Suppressor macrophage treated with lipopolysaccharide for 1 hour (primary cell): ENCODE measurements at regions not wholly inside any gene's neighbourhood (a gene's known extent, or its start where the extent isn't known, plus 50 kb on each side); places are given as distances from the start of the nearest gene placed in this dataset.

Experiments
- DNase-seq, 3 donors: peaks; one replicate each; pipeline ENCODE4 v3.0.0-alpha.2; 2020 to 2022

- DNase-seq = no peak
Observed at GRCh38 chr20:42020316-42020715, 402.1 kb upstream of the CHD6 start.

DNA sequence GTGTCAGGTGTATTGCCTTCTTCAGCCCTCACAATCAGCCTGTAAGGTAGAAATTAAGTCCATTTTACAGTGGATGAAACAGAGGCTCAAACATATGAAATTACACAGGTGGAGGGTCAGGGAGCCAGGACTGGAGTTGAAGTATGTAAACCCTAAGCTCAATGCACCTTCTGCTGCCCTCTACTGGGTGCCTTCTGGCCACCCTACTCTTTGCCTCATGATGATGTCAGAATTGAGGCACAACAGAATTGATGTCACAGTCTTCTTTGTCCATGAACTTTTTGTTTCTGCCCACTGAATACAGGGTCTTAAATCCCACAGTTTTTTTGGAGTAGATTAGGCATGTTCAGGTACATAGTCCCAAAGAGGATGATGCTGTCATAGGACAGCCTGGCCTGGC, 400.8 kb upstream of the CHD6 start:
- peak in 1 of 3 donors; percentile 2 for DNase-seq

DNA sequence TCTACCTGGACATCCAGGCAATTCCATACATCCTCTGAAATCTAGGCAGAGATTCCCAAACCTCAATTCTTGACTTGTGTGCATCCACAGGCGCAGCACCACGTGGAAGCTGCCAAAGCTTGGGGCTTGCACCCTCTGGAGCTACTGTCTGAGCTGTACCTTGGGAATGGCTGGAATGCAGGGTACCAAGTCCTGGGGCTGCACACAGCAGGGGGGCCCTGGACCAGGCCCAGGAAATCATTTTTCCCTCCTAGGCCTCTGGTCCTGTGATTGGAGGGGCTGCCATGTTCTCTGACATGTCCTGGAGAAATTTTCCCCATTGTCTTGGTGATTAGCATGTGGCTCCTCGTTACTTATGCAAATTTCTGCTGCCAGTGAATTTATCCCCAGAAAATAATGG, 391.9 kb upstream of the CHD6 start:
- DNase-seq = no peak

DNA sequence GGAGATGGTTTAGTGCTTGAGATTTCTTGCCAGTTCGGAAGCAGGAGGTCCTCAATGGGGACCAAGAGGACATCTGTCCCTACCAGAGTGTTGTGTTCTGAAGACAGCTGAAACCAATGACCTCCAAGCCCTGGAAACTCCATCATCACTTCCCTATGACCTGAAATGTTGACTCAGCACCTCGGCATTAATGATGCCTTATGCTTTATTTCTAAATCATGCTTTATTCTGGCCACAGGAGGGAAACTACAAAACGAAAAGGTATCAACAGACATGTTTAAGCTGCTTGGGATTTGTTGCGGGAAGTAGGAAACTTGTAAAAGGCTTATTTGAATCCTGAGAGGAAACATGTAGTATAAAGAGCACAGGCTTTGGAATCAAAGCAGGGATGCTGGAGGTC, 389.1 kb upstream of the CHD6 start:
- no peak for DNase-seq

DNA sequence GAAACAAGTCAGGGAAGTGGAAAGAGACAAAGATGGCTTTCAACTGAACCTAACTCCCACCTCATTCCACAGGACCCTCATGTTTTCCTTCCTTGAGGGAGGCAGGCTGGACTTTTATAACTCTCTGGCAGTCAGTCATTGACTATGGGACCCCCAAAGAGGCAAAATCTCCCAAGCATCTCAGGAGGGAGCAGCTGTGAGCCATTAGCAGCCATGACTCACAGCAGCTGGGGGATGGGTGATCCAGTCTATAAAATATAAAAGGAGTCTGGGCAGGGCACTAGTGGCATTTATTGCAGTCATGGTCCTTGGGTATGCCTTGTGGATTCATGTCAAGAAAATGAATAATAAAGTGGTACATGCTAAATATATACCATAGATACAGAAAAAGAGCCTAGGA, 387.0 kb upstream of the CHD6 start:
- DNase-seq = no peak

DNA sequence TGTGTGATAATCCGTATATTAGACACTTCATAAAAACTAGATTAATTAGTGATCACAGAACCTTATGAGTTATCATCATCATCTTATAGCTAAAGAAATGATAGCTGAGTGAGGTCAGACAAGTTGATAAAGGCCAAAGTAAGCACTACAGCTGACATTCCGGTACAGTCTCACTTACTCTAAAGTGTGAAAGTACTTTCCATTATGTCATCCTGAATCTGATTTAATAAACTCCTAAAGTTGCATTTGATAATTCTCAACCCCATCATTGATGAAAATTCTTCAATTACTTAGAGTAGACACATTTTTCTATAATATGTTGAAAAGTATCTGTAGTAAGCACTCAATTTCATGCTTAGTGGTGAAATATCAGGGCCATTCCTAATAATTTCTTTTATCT, 385.2 kb upstream of the CHD6 start:
- no peak for DNase-seq

DNA sequence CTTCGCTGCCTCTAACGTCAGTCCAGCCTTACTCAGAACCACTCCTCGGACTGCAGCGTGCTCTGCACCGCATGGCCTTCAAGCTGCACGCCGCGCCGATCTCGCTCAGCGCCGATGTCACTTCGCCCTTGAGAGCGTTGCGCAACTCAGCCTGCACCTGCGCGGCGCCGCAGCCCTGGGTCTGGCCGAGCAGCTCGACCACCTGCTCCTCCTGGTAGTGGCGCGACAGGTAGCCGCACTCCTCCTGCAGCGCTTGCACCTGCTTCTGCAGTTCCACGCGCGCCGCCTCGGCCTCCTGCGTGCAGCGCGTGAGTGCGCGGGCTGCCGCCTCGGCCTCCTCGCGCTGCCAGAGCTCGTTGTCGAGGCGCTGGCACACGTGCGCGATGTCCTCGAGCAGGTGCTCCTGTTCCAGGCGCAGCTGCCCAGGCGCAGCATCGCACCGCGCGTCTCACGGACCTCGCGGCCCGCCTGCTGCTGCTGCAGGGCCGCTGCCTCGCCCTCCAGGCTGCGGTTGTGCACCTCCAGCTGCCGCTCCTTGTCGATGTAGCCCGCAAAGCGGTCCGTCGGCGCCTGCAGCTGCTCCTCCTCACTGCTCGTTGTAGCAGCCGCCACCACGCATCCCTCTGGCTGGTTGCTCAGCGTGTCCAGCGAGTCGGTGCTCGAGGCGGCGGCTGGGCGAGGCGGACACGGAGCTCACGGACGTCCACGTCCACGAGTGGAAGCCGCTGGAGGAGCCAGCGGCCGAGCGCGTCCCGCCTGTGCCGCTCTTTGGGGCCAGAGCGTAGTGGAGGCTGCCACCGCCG, 380.6 kb upstream of the CHD6 start:
- DNase-seq = no peak

- no peak for DNase-seq
Observed at GRCh38 chr20:41996951-41997350, 378.8 kb upstream of the CHD6 start.

DNA sequence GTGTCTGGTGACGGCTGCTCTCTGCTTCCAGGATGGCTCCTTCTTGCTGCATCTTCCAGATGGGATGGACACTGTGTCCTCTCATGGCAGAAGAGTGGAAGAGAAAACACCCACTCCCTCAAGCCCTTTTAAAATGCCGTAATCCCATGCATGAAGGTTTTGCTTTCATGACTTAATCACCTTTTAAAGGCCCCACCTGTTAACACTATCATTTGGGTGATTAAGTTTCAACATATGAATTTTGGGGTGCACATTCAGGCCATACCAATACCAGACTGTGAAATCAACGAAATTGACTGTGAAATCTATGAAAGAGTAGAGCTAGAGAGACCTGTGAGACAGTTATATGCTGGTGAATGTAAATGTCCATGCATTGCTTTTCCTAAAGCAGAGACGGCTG, 374.3 kb upstream of the CHD6 start:
- no peak for DNase-seq

- no peak for DNase-seq
Observed at GRCh38 chr20:41991412-41991811, 373.2 kb upstream of the CHD6 start.

DNA sequence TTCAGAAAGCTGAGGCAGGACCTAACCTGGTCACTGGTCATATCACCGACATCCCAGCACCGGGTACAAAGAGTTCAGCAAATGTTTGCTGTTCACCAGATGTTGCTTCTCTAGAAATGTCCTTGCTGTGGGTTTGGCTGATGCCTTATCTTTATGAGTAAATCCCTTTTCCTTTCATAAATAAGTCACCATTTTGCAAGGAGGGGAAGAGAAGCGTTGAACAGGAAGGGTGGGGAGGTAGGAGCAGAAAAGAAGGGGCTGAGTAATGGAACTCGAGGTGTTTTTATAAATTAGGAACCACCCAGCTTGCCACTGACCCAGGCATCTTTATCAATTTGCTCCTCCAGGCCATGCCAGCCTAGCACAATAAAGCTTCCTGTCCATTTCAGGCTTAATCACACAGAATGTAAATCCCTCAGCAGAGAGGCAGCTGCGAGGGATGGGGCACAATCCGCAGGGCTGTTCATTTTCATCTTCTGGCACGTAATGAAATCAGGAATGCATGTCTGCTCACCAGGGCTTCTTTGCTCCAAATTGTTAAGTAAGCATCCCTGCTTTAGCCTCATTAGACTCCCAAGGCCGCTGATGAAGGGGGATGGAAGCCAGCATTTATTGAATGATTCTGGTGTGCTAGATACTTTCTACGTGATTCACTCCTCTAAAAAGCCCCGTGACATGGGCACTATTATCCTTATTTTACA, 371.9 kb upstream of the CHD6 start:
- DNase-seq = no peak

GRCh38 chr20:41989039-41989679, 371.0 kb upstream of the CHD6 start:
- DNase-seq = no peak

- no peak for DNase-seq
Observed at GRCh38 chr20:41984031-41984430, 365.9 kb upstream of the CHD6 start.

DNA sequence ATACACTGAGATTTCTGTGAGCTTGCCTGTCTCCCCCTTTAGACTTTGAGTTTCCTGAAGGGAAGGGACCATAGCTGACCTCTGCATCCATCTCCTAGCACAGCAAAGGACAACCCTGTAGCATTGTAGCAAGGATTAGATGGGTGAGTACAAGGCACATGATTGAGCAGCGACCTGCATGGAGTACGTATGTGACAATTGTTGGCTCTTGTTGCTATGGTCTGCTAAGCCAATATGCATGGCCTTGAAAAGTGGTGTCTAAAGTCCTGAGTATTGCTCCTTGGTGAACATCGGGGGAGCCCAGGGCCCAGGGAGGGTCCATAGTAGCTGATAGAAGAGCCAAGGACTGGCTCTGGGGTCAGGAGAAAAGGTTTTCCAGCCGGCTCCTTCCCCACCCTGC, 365.0 kb upstream of the CHD6 start:
- no peak for DNase-seq

DNA sequence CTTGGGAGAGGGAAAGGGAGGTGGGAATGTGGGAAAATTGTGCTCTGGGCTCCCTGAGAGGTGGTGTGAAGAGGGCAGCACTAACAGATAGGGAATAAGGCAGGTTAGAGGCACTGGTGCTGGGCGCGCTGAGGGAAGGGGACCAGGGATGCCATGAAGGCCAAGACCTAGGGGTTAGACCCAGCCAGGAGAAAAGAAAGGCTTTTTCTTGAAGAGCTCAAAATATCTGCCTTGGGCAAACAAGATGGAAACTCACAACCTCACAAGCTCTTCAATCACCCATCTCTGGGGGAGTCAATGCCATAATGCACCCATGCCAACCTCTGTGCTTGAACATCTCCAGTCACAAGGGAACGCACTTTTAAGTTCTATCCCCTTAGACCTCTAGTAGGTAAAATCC, 363.6 kb upstream of the CHD6 start:
- DNase-seq = no peak

- no peak for DNase-seq
Observed at GRCh38 chr20:41978875-41979274, 360.7 kb upstream of the CHD6 start.

DNA sequence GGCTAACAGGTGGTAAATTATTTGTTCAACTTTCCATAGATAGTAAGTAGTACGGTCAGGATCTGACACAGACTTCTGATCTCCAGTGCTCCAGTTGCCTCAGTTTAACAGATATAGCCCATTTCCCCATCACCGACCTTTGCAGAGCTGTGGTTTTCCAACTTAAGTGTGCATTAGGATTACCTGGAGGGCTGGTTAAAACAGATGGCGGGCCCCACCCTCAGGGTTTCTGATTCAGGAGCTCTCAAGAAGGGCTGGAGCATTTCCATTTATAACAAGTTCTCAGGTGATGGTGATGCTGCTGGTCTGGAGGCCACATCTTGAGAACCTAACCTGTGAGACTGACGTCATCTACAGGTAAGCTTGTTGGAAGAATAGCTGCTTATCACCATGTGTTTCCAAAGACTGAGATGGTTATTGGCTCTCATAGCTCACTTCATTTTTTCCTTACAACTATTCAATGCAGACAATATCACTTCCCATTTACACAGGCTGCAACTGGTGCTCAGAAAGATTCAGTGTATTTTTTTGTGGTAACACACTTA, 360.1 kb upstream of the CHD6 start:
- no peak for DNase-seq

- DNase-seq = no peak
Observed at GRCh38 chr20:41969656-41970055, 351.5 kb upstream of the CHD6 start.

DNA sequence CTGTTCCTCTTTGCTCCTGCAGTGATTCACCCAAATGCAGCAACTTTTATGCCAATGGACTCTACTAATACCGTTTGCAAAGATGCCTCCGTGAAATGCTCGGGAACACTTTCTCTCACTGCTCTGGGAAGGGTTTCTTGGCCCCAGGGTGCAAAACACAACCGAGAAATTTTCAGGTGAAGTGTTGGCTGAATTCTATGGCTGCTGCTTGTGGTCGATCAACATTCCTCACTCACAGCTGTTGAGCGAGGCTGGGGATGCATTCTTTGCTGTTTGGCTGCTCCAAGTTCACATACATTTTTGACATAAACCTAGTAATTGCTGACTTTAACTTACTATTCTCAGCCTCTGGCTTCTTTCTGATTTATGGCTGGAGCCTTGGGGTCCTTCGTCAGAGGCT, 342.0 kb upstream of the CHD6 start:
- no peak for DNase-seq

DNA sequence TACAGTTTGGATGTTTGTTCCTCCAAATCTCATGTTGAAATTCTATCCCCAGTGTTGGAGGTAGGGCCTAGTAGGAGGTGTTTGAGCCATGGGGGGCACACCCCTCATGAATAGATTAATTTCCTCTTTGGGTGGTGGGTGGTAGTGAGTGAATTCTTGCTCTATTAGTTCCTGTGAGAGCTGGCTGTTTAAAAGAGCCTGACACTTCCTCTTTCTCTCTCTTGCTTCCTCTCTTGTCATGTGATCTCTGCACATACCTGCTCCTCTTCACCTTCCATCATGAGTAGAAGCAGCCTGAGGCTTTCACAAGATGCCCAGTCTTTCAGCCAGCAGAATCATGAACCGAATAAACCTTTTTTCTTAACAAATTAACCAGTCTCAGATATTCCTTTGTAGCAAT, 340.2 kb upstream of the CHD6 start:
- DNase-seq = no peak

GRCh38 chr20:41956338-41957074, 338.3 kb upstream of the CHD6 start:
- DNase-seq = peak in 2 of 3 donors; percentile 15 to 16

DNA sequence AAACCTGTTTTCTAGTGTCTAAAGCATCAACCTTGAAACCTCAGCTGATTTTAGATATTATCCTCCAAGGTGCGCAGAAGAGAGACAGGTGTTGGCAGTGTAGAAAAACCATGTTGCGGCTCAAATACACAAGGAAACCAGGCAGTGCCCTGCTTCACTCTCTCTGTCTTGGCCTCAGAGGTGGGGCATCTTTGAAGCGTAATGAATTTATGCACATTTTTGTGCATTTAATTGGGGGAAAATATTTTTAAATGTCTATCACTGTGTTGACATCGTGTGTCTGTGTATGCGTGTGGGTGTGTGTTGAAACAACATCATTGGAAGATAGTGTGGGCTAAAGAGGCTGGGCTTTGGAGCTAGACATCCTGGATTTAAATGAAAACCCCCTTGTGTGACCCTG, 334.0 kb upstream of the CHD6 start:
- DNase-seq = no peak

GRCh38 chr20:41951615-41952014, 333.4 kb upstream of the CHD6 start:
- DNase-seq = no peak
